Spleen (tissue), 7 donors: ENCODE measurements at regions not wholly inside any gene's neighbourhood (a gene's known extent, or its start where the extent isn't known, plus 50 kb on each side); places are given as distances from the start of the nearest gene placed in this dataset.

ENCODE experiments used
- CTCF ChIP-seq, 11 experiments: fragments of 200-600 bp in 7 of 11; fragments of 450-650 bp in 4 of 11; sonication (generic) in 4 of 11; IDR thresholded peaks in 8 of 11; conservative IDR thresholded peaks in 3 of 11; 1 replicate in 7 of 11; 2 replicates in 4 of 11; pipeline versions ENCODE4 v1.4.0 to v1.8.0; 2016 to 2021; ENCODE audit warnings: antibody characterized with exemption in 11 of 11, inconsistent platforms in 4 of 11, mild to moderate bottlenecking in 1 of 11
- POLR2A ChIP-seq, 3 donors: fragments of 450-650 bp; IDR thresholded peaks; one replicate each; pipeline ENCODE4 v1.5.1; 2017; ENCODE audit warnings: antibody characterized with exemption in 3 of 3, mild to moderate bottlenecking in 1 of 3
- POLR2AphosphoS5 ChIP-seq, 3 donors: sonication (generic); formaldehyde crosslinking; IDR thresholded peaks; one replicate each; pipeline ENCODE4 v1.5.1; 2017; ENCODE audit warnings: antibody characterized with exemption in 3 of 3
- donor health status: DM: no; HTN: no; CAD: no; lungs with moderate emphysema.
- donor health status: DM: no; HTN: no; CAD: no.
- donor health status: DM: no; HTN: no; CAD: no.

GRCh38 chr1:223006917-223007648 lies 136.0 kb downstream of the TLR5 start:
- TF ChIP-seq CTCF (IDR thresholded peaks at IDR 0.05 in 8 of 11, conservative IDR thresholded peaks at IDR 0.05 in 3 of 11) (no peak), POLR2A (IDR thresholded peaks at IDR 0.05) (no peak), POLR2AphosphoS5 (IDR thresholded peaks at IDR 0.05) (no peak)
